Esophagus squamous epithelium (tissue), 4 donors: ENCODE measurements at regions not wholly inside any gene's neighbourhood (a gene's known extent, or its start where the extent isn't known, plus 50 kb on each side); places are given as distances from the start of the nearest gene placed in this dataset.

Experiments used
- POLR2A ChIP-seq, 4 donors: fragments of 450-650 bp; IDR thresholded peaks; one replicate each; pipeline ENCODE4 v1.6.1; 2017; ENCODE audit warnings: antibody characterized with exemption in 4 of 4, mild to moderate bottlenecking in 4 of 4, moderate library complexity in 3 of 4
- TF ChIP-seq, protein P1 (sequence below), 6 experiments: fragments of 450-650 bp in 4 of 6; fragments of 200-600 bp in 2 of 6; sonication (generic) in 2 of 6; IDR thresholded peaks; one replicate each; pipeline ENCODE4 v1.5.1; 2016 to 2019; ENCODE audit warnings: antibody characterized with exemption in 6 of 6, mild to moderate bottlenecking in 4 of 6, moderate library complexity in 4 of 6

DNA sequence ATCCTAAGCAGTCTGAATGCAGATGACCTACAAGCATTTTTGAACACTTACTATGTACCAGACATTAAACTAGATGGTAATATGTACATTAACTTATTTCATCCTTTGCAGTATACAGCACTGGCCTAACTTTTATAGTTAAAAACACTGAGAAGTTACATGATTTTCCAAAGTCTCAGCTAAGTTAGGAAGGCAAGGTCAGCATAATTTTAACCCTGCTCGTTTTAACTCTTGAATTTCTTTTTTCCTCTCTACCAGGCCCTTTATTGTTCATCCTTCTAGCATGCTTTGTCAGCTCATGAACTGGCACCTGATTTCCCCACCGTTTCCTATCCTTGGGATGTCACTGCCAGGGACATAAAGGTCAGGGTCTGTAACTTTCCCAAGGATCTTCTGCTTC is 76.9 kb upstream of the ZC3H11B start:
- no peak for TF ChIP-seq POLR2A (IDR thresholded peaks at IDR 0.05)
- TF ChIP-seq, protein P1, sequence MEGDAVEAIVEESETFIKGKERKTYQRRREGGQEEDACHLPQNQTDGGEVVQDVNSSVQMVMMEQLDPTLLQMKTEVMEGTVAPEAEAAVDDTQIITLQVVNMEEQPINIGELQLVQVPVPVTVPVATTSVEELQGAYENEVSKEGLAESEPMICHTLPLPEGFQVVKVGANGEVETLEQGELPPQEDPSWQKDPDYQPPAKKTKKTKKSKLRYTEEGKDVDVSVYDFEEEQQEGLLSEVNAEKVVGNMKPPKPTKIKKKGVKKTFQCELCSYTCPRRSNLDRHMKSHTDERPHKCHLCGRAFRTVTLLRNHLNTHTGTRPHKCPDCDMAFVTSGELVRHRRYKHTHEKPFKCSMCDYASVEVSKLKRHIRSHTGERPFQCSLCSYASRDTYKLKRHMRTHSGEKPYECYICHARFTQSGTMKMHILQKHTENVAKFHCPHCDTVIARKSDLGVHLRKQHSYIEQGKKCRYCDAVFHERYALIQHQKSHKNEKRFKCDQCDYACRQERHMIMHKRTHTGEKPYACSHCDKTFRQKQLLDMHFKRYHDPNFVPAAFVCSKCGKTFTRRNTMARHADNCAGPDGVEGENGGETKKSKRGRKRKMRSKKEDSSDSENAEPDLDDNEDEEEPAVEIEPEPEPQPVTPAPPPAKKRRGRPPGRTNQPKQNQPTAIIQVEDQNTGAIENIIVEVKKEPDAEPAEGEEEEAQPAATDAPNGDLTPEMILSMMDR (IDR thresholded peaks at IDR 0.05) = no peak
